ENCODE measurements at regions not wholly inside any gene's neighbourhood (a gene's known extent, or its start where the extent isn't known, plus 50 kb on each side); places are given as distances from the start of the nearest gene placed in this dataset.

- H3K4me2 ChIP-seq, result no peak overlapping the region
- H3K27ac Mint-ChIP-seq, result no peak overlapping the region
- no peaks in the 10 kb centered on the region for H4K20me1 ChIP-seq (replicated peaks; ENCODE audit: insufficient read depth)
- H3K36me3 ChIP-seq (ENCODE audit: insufficient read depth), result no peaks in the 10 kb centered on the region
- H3K27ac ChIP-seq (ENCODE audit: low read depth), result no peak overlapping the region
- H3K4me3 ChIP-seq, result no peak overlapping the region
- no peaks in the 10 kb centered on the region for H3K27me3 ChIP-seq (ENCODE audit: insufficient read depth)
- H3K4me3 Mint-ChIP-seq, result no peak overlapping the region
- no peaks in the 10 kb centered on the region for H3K4me1 ChIP-seq (ENCODE audit: insufficient read depth)
- no peaks in the 10 kb centered on the region for H3K79me2 ChIP-seq (replicated peaks; ENCODE audit: insufficient read depth)
- H3K27me3 Mint-ChIP-seq (ENCODE audit: insufficient read depth, low read depth, poor library complexity), result no peaks in the 10 kb centered on the region
- no peaks in the 10 kb centered on the region for H3F3A ChIP-seq (replicated peaks; ENCODE audit: low read depth)
- H3K9me2 ChIP-seq (ENCODE audit: insufficient read depth), result no peaks in the 10 kb centered on the region
- H2AFZ ChIP-seq, result no peak overlapping the region
- H3K4me1 Mint-ChIP-seq, result peaks cover 3% of the 10 kb centered on the region; the same call in 2 of the 3 replicates
- H3K9me3 Mint-ChIP-seq, result no peaks in the 10 kb centered on the region; the same call in 2 of the 3 replicates
- no peak for TF ChIP-seq ZNF462 (CRISPR knock-in tag; IDR thresholded peaks at IDR 0.05)
- TF ChIP-seq JUNB (IDR thresholded peaks at IDR 0.05; ENCODE audit: unreplicated experiment), result no peak
- TF ChIP-seq CTCF (conservative IDR thresholded peaks at IDR 0.05; ENCODE audit: low read depth in 2 of 2), result no peak
- no peak for TF ChIP-seq REST (IDR thresholded peaks at IDR 0.05; ENCODE audit: unreplicated experiment)
- TF ChIP-seq NANOG (IDR thresholded peaks at IDR 0.05; ENCODE audit: borderline replicate concordance), result no peak
- no peak for TF ChIP-seq ZNF114 (CRISPR knock-in tag; IDR thresholded peaks at IDR 0.05)
- TF ChIP-seq STAT1 (IDR thresholded peaks at IDR 0.05; ENCODE audit: unreplicated experiment), result no peak
- no peak for TF ChIP-seq ZNF331 (CRISPR knock-in tag; IDR thresholded peaks at IDR 0.05; ENCODE audit: low read depth)
- no peak for TF ChIP-seq POLR2AphosphoS5 (IDR thresholded peaks at IDR 0.05; ENCODE audit: low read depth)
- TF ChIP-seq EZH2phosphoT487 (IDR thresholded peaks at IDR 0.05; ENCODE audit: unreplicated experiment), result no peak
- no peak for TF ChIP-seq EZH2 (IDR thresholded peaks at IDR 0.05; ENCODE audit: low read depth, unreplicated experiment)
- TF ChIP-seq CREB1 (CRISPR knock-in tag; IDR thresholded peaks at IDR 0.05; ENCODE audit: low read depth), result no peak
- TF ChIP-seq ETS1 (IDR thresholded peaks at IDR 0.05), result no peak
- ATAC-seq, result no peak
- no peaks in the 10 kb centered on the region for H3K36me3 Mint-ChIP-seq (ENCODE audit: low read depth)
- no peak for DNase-seq (ENCODE audit: low spot score)
Observed at GRCh38 chr17:63329876-63330275, 116.2 kb downstream of the CYB561 start.
